ENCODE measurements at regions not wholly inside any gene's neighbourhood (a gene's known extent, or its start where the extent isn't known, plus 50 kb on each side); places are given as distances from the start of the nearest gene placed in this dataset.
A peak's percentile ranks its signal among the peaks of the same experiment; 100 is the strongest.

DNA sequence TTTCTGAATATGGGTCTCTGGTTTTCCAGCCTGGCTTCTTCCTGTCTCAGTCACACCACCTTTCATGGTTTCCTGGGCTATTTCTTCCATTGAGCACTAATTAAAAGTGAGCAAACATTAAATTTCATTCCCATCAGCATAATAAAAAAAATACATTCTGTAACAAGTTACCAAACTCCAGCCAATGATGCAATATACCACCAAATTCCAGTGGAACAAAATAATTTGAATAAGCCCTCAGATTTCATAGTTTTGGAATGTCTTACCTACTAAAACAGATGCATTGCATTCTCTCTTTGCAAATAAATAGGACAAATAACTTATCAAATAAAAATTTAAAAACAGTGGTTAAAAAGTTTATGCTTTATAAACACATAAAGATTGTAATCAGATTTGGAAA is 97.8 kb upstream of the PRDM1 start:
- no peaks in the 10 kb centered on the region for H3K27me3 ChIP-seq (ENCODE audit: insufficient read depth)
- DNase-seq = no peak
- no peak overlapping the region; a peak in 1 of 4 replicates for H3K27ac ChIP-seq (ENCODE audit: low read depth in 2 of 2, low read length in 1 of 2)
- H2AFZ ChIP-seq (ENCODE audit: low read depth) = no peak overlapping the region
- peaks cover 5% of the 10 kb centered on the region for H3F3A ChIP-seq (replicated peaks; ENCODE audit: insufficient read depth)
- H3K9me3 ChIP-seq = no peaks in the 10 kb centered on the region
- no peak overlapping the region for H3K4me2 ChIP-seq
- no peaks in the 10 kb centered on the region for H4K20me1 ChIP-seq (ENCODE audit: insufficient read depth)
- no peaks in the 10 kb centered on the region for H3K9me2 ChIP-seq
- H3K79me2 ChIP-seq (ENCODE audit: insufficient read depth) = no peaks in the 10 kb centered on the region
- TF ChIP-seq TCF12 (IDR thresholded peaks at IDR 0.05) = peak; percentile 29
- no peak for TF ChIP-seq GATA2 (CRISPR knock-in tag; IDR thresholded peaks at IDR 0.05)
- H3K9ac ChIP-seq = no peak overlapping the region
- peaks cover 6 to 17% of the 10 kb centered on the region in 2 experiments; a peak in 2 of 4 replicates for H3K4me1 ChIP-seq (ENCODE audit: control insufficient read depth in 1 of 2, insufficient read depth in 2 of 2, low read depth in 1 of 2, low read length in 1 of 2)
- ChIA-PET POLR2A (no interaction called here), CTCF (no interaction called here)
- H3K4me3 ChIP-seq (ENCODE audit: low read depth in 2 of 2, low read length in 1 of 2) = no peak overlapping the region
- H3K36me3 ChIP-seq (replicated peaks in 1 of 2; ENCODE audit: control insufficient read depth in 1 of 2, insufficient read depth in 2 of 2, low read length in 1 of 2) = no peaks in the 10 kb centered on the region

DNA sequence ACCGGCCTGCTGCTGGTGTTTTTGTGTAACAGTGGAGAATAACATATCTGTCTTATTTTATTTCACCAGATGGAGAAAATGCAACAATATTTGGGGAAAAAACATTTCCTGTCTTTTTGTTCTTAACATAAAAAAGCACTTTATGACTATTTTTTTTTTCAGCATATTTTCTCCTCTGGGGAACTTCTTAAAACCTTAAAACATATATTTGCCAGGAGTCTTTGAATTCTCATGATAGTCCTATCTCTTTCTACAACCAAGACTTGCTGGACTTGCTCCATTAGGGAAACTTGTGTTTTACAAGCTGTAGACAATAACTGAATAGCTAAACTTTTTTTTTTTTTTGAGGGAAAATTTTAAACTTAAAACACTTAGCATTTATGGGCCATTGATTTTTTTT is 98.6 kb upstream of the PRDM1 start:
- Histone ChIP-seq H4K20me1 (ENCODE audit: insufficient read depth) (no peaks in the 10 kb centered on the region), H3K9me3 (no peaks in the 10 kb centered on the region), H3F3A (replicated peaks; ENCODE audit: insufficient read depth) (peaks cover 5% of the 10 kb centered on the region), H3K36me3 (replicated peaks in 1 of 2; ENCODE audit: control insufficient read depth in 1 of 2, insufficient read depth in 2 of 2, low read length in 1 of 2) (no peaks in the 10 kb centered on the region), H3K79me2 (ENCODE audit: insufficient read depth) (no peaks in the 10 kb centered on the region), H3K4me2 (no peak overlapping the region), H3K9ac (no peak overlapping the region), H3K4me3 (ENCODE audit: low read depth in 2 of 2, low read length in 1 of 2) (no peak overlapping the region), H3K4me1 (ENCODE audit: control insufficient read depth in 1 of 2, insufficient read depth in 2 of 2, low read depth in 1 of 2, low read length in 1 of 2) (peaks cover 6 to 13% of the 10 kb centered on the region in 2 experiments; a peak in 2 of 4 replicates), H3K9me2 (no peaks in the 10 kb centered on the region), H3K27me3 (ENCODE audit: insufficient read depth) (no peaks in the 10 kb centered on the region), H3K27ac (ENCODE audit: low read depth in 2 of 2, low read length in 1 of 2) (peak overlapping the region in 1 of 2 experiments; percentile 37; a peak in 2 of 4 replicates), H2AFZ (ENCODE audit: low read depth) (no peak overlapping the region)
- POLR2A ChIA-PET = no interaction called here
- no peak for TF ChIP-seq FOXM1 (IDR thresholded peaks at IDR 0.05; ENCODE audit: low read depth)
- no peak for TF ChIP-seq MEF2A (IDR thresholded peaks at IDR 0.05; ENCODE audit: borderline replicate concordance, low read depth)
- TF ChIP-seq, protein P1, sequence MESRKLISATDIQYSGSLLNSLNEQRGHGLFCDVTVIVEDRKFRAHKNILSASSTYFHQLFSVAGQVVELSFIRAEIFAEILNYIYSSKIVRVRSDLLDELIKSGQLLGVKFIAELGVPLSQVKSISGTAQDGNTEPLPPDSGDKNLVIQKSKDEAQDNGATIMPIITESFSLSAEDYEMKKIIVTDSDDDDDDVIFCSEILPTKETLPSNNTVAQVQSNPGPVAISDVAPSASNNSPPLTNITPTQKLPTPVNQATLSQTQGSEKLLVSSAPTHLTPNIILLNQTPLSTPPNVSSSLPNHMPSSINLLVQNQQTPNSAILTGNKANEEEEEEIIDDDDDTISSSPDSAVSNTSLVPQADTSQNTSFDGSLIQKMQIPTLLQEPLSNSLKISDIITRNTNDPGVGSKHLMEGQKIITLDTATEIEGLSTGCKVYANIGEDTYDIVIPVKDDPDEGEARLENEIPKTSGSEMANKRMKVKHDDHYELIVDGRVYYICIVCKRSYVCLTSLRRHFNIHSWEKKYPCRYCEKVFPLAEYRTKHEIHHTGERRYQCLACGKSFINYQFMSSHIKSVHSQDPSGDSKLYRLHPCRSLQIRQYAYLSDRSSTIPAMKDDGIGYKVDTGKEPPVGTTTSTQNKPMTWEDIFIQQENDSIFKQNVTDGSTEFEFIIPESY (IDR thresholded peaks at IDR 0.05; ENCODE audit: borderline replicate concordance, low read depth) = no peak
- no peak for TF ChIP-seq JUND (IDR thresholded peaks at IDR 0.05)
- TF ChIP-seq FOSL2 (IDR thresholded peaks at IDR 0.05; ENCODE audit: borderline replicate concordance, low read depth) = no peak
- TF ChIP-seq, protein P2, sequence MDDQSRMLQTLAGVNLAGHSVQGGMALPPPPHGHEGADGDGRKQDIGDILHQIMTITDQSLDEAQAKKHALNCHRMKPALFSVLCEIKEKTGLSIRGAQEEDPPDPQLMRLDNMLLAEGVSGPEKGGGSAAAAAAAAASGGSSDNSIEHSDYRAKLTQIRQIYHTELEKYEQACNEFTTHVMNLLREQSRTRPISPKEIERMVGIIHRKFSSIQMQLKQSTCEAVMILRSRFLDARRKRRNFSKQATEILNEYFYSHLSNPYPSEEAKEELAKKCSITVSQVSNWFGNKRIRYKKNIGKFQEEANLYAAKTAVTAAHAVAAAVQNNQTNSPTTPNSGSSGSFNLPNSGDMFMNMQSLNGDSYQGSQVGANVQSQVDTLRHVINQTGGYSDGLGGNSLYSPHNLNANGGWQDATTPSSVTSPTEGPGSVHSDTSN (IDR thresholded peaks at IDR 0.05) = no peak
- no peak for TF ChIP-seq YY1 (IDR thresholded peaks at IDR 0.05; ENCODE audit: low read depth)
- no peak for TF ChIP-seq TAF1 (IDR thresholded peaks at IDR 0.05; ENCODE audit: borderline replicate concordance, low read depth, low read length)
- no peak for TF ChIP-seq RFX5 (IDR thresholded peaks at IDR 0.05; ENCODE audit: low read length)
- no peak for DNase-seq
- CTCF ChIA-PET = interaction anchor here (0.6 kb wide), 1 partner anchor 514 kb away, joined by 3 read pairs; no protein-coding TSS in a partner anchor
- 67% methylated on average over 1 of the region's 1 CpG for WGBS (ENCODE audit: low lambda C conversion rate)
